HG02852 (cell line): ENCODE measurements at regions not wholly inside any gene's neighbourhood (a gene's known extent, or its start where the extent isn't known, plus 50 kb on each side); places are given as distances from the start of the nearest gene placed in this dataset.
"Not testable (repeated sequence)": the region's sequence is repeated elsewhere in the genome, so short reads cannot be mapped to it uniquely, and the experiment has no call there.

ENCODE experiments used
- ATAC-seq: cut with Tn5 transposase; IDR thresholded peaks from one replicate; pipeline ENCODE4 v1.9.1; 2021; ENCODE audit warnings: mild to moderate bottlenecking, moderate library complexity; ENCODE audit not compliant: unreplicated experiment

DNA sequence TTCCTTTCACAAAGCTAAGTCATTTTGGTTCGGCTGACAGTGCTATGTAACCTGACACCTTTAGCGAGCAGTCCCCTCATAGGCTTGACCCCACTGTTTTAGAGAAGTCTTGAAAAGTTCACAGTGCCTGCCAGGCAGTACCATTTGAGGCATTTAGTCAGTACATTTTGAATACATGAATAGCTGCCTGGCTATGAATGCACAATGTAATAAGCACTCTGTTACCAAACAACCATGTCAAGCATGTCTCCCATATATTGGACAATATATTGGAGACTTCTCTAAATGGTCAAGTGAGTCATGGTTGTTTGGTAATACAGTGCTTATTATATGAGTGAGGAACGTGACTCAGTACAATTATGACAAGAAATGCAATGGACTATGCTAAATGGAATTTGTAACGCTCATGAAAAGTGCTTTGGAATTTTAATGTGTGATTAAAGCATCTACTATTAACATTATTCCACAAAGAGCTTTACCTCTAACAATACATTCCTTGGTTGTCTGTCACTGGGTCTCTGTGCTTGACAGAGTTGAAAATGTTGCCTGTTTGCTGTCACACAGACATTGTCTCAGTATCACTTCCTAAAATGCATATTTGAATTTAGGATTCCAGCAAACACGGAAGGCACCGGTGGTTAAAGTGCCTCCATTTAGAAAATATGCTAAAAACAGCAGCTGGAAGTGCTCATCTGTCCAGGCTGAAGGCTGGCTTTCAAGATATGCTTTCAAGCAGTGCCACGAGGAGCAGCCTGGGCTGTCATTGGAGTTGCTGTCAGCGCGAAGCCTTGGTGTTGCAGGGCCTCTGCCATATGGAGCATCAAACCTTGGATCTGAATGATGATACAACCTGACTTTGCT is 458.6 kb downstream of the FBXO15 start:
- ATAC-seq = peak; percentile 85

DNA sequence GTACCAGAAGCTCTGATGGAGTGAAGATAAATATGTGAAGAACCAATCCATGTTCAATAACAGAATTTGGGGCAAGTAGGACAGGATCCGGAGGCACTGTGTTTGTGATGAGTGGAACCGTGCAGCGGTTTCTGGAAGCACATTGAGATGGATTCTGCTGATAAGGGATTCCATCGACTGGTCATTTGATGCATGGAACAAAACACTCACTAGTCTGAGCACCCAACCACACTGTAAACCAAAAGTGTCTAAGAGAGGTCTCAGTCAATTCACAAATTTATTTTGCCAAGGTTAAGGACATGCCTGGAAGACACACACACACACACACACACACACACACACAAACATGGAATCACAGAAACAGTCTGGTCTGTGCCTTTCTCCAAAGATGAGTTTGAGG is 459.5 kb downstream of the FBXO15 start:
- ATAC-seq = no peak

DNA sequence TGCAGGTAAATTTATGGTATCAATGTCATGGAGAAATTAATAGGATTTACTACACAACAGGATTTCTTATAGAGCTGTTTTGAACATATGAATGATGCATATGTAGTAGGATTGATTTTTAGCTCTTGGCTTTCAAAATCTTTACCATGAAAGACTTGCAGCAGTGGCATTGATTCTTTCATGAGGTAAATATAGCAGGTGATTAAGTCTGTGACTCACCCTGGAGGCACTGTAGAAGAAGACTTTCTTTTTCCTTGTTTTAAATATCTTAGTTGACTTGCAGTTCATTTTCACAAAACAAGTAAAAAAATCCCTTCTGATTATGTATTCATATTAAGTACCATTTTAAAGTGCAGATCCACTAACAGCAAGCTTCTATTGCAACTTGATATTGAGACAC is 463.0 kb downstream of the FBXO15 start:
- no peak for ATAC-seq

DNA sequence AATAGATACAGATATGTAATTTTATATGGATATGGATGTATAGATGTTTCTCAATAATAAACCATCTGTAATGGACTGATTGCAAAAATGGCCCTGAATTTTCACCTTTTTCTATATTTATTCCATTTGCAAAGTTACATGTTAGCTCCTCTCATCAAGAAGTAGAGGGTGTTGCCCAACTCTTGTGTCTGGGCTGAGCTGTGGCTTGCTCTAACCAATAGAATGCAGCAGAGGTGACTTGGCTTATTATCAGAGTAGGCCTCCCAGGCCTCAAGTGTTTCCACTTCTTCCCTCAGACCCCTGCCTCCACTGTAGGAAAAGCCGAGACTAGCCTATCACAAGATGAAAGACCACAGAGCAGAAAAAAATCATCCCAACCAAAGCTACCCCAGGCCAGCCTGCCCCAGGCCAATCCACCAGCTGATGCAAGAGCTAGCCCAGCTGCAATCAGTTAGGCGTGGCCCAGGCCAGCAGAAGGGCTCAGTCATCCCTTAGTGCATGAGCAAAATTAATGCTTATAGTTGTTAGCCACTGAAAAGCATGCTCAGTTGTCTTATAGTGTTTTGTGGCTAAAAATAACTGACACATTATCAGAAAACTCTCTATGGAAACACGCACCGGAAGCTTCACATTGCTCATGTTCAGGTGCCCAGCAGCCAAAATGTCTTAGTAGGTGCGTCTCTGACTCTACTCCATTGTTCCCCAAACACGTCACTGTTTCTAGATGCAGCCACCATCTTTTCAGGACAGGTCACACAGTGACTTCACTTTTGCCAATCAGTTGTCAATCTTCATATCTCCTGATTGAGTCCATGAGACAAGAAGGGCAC is 464.0 kb downstream of the FBXO15 start:
- no peak for ATAC-seq

DNA sequence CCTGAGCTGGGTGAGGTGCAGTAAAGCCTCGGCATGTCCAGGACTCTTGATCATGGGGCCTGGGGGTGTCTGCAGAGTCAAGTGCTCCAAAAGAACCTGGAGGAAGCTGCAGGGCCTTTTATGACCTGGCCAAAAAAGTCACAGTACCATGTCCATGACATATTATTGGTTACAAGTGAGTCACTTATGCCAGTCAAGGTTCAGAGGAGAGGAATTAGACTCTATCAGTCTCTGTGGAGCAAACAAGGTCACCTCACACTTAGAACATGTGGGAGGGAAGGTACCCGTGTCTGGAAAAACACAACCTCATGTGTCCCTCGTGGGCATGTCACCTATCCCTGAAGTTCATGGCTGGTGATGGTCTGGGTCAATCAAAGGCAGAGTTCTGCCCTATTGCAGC is 465.7 kb downstream of the FBXO15 start:
- ATAC-seq = no peak

DNA sequence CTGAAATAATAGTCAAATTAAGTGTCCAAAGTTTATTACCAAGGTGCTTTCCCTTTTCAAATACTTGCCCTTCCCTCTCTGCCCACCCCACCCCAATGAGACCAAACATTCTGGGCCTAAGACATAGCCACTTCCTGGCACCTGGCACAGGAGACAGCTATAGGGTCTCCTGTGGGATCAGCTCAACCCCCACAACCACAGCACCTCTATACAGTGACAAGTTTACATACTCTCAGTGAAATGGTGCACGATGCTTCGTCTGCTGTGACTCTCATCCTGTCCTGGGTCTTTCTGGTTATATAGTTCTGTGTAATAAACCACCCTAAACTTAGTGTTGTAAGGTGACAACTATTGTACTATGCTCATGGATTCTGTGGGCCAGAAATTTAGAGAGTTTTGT is 466.2 kb downstream of the FBXO15 start:
- no peak for ATAC-seq

DNA sequence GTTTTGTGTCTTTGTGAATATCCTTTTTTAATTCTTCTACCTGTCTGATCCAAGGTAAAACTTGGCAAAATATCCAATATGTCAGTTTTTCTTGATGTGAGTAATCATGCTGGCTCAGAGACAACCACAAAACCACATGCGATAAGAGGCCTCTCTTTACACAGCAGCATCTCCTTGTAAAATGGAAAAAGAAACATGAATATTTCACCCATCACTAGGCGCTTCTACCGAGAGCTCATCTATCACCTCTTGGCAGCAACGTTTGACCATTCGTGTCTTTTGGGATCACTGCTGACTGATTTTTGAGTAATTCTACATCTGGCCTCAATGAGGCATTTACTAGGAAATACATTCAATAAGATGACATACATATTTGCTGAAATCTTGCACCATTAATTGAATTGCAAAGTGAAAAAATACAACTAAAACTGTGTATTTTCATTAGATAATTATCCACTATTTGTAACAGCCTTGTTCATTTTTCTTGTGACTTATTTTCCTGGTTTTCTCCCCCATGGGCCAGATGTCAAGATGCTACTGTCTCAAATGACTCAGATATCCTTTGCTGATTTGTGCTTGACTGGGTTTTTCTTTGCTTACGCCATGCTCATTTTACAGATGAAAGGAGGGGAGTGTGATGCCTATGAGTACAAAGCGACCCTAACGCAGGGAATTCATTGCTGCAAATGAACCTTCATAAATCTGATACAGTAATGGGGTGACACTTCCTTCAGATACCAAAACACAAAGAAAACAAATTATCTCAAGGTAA is 467.5 kb downstream of the FBXO15 start:
- ATAC-seq = peak; percentile 45

DNA sequence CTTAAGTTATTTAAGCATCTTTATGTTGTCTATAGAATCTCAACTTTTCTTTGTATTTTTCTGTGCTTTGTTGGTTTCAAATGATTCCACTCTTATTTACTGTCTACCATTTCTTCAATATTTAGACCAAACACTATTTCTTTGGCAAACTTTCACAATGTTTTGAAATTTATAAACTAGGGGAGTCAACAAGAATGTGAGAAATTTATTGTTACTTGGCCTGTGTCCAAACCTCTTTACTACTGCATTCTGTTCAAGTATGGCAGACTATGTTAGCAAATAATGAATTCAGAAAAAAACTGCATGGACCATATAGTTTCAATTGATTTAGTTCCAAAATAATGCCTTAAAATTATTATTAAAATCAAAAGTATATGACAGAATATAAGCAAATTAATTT is 470.2 kb downstream of the FBXO15 start:
- no peak for ATAC-seq

DNA sequence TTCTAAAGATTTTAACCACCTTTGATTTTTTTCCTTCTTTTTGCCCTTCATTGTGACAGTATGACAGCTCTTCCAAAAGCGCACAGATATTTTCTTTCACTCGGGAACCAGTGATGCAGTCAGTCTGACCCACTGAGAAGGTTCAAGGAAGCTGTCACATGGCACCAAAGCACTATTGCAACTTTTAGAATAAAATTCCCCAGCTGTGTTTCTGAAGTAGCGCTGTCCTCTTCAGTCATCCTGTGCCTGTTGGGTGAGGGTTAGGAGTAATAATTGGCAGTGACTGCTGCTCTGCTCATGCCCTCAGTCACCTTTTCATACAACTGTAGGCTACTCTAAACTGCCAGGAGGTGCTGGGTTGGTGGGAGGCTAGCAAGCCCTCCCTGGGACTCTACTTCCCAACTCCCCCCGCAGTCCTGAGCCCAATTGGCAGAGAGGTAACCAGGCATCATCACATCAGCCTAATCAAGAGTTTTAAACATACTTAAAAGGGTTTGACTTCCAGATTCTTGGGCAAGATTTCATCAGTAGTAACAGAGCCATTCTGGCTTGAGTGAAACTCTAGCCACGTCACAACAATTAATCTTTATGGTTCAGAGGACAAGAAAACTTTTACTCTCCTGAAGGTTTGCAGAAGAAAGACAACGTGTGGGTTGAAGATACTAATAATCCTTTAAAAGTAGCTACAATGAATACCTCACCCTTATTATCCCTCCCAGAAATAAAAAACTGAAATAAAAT is 473.3 kb downstream of the FBXO15 start:
- ATAC-seq = no peak

DNA sequence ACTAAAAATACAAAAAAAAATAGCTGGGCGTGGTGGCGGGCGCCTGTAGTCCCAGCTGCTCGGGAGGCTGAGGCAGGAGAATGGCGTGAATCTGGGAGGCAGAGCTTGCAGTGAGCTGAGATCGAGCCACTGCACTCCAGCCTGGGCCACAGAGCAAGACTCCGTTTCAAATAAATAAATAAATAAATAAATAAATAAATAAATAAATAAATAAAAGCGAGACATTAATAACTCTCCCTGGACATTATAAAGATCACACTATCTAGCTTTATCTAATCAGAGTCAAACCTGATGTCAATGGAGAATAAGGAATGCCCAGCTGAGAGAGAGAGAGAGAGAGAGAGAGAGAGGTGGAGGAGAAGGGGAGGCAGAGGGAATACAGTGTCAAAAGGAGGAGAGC is 476.2 kb downstream of the FBXO15 start:
- ATAC-seq = not testable (repeated sequence)

DNA sequence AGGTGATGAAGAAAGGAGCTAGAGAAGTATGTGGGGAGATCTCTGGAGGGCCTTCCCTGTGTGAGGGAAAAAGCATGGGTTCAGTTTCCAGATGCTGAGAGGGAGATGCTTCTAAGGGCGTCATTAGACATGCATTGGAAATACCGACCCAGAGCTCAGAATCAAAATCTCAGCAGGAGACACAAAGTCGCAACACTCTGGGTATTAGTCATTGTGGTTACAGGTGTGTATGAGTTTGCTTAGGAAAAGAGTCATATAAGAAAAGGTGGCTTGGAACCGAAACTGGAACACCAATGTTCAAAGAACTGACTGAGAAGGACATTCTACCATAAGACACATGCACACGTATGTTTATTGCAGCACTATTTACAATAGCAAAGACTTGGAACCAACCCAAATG is 477.1 kb downstream of the FBXO15 start:
- peak; percentile 91 for ATAC-seq

DNA sequence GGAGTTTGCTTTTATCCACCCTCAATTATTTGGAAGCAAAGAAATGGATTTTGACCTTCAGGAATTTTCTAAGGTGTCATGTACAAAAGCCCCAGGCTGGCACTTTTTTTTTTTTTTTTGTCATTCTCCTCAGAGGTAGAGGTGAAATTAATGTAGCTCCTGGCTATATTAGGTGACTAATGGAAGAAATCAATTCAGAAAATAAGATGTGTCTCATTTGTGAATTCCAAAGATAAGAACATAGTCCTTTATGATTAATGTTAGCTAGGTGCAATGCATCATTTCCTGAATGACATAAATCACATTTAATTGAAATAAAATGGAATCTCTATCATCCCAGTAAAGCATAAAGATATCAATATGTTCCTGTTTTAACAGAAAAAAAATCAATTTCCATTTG is 477.6 kb downstream of the FBXO15 start:
- ATAC-seq = no peak

DNA sequence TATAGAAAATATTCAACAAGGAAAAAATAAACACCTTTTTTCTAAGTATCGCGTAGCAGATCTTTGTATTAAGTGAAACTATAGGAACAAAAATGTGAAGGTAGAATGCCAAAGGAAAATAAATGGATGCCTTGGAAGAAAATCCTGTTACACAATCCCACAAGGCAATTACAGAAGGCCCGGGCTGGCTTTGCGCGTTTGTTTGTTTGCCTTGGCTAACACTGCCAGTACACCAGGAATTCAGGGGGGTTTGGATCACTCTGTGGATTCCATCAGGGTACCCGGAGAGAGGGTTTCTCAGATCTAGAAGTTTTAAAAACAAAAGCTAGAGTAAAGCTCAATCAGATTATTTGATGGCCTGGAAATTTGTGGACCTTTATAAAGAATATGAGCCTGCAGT is 478.3 kb downstream of the FBXO15 start:
- ATAC-seq = no peak

DNA sequence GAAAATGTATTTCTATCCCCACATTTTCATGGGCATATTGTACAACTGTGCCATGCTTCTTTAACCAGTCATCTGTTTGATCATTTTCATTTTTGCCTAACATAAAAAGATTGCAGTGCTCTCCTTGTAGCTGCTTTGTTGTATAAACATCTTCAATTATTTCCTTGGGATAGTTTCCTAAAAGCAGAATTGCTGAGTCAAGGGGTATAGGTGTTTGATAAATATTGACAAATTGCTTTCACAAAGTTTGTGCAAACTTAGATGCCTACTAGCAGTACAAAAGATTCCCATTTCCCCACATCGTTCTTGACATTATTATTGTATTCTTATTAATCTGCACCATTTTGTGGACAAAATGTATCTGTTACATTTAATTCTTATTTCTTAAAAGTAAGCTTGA is 479.6 kb downstream of the FBXO15 start:
- ATAC-seq = no peak

DNA sequence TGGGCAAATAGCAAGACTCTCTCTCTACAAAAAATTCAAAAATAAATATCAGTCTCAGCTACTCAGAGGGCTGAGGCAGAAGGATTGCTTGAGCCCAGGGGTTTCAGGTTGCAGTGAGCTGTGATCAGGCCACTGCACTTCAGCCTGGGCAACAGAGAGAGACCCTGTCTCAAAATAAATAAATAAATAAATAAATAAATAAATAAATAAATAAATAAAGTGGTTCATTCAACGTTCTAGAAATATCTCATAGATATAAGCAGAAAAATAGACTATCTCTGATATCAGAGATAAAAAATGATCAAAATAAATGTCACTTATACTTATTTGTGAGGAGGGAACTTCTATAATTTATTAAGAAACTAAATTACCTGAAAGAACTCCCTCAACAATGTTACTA is 480.9 kb downstream of the FBXO15 start:
- no peak for ATAC-seq

DNA sequence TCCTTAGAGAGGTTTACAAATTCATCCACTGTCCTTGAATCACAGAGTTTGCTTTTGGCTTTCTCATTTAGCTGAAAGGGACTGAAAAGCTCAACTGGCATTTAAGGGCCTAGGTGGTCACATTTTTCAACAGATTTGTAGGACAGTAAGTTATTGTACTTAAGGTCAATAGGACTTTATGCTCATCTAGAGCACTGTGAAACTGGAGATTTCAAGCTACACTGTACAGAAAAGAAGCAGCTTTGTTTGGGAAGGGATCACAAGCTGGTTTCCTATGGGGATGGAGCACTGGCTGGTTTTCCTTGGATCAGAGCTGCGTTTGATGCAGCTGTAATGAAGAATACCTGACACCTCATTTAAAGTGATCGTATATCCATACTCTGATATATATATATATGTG is 482.7 kb downstream of the FBXO15 start:
- ATAC-seq = no peak

DNA sequence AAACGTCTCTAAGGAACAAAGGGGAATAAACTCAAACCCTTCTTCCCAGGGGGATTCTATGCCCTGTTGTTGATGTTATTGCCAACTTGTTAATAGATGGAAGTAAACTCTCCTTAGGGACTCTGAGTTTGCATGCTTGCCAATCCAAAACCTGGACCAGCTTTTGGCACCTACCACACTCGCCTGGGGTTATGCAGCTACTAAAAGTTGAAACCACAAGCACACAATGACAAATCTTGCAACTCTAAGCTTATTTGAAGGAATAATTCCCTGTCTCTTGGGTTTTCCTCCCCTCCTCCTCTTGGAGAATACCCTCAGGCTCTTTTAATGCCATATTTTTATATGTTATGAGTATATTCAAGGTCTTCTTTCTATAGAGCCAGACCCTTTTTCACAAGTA is 484.1 kb downstream of the FBXO15 start:
- ATAC-seq = no peak

DNA sequence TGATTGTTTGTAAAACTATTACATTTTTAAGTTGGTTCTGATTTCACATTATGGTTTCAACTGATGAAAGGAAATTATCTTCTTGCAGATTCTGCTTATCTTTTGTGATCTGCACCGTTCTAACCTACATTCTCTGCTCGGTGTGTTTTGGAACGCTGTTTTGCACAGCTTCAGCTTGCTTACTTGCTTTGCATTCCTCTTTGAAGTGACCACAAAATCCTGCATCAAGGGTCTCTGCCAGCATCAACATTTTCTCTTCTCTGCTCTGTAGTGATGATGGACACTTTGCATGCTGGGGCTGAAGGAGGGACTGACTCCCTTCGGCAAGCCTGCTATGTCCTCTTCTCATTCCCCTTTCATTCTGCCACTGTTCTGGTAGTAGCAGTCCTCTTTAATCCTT is 485.2 kb downstream of the FBXO15 start:
- ATAC-seq = no peak

DNA sequence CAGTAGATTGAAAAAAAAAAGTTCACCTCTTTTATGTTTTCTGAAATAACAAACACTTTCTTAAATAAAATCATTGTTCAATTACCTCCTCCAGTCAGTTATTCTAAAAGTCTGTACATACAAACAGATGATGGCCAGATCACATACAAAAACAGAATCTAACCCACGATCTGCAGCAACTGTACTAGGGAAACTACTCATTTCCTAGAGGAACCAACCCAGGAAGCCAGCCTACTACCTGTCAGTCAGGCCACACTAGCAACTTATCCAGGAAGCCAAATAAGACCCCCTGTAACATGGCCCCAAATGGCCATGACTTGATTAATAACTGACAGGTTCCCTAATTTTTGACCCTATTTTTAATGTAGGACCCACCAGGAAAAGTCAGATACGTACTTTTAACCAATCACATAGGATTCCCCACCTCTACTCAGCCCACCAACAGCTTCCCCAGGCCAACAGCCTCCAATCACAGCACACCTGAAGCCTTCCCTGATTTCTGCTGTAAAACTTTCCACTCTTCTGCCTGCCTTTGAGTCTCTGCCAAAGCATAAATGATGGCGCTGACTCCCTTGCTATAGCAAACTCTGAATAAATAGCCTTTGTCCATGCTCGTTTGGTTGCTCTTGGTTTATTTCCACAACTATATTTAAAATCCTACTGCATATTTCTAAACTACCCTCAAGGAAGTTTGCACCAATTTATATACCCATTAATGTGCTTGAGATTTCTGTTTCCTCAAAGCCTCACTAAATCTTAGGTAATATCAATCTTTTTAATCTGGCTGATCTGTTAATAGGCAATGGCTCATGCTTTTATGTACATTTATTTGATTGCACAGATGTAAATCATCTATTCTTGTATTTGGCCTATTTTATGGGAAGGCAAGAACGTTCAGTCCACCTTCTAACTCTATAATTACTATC is 486.4 kb downstream of the FBXO15 start:
- ATAC-seq = no peak

DNA sequence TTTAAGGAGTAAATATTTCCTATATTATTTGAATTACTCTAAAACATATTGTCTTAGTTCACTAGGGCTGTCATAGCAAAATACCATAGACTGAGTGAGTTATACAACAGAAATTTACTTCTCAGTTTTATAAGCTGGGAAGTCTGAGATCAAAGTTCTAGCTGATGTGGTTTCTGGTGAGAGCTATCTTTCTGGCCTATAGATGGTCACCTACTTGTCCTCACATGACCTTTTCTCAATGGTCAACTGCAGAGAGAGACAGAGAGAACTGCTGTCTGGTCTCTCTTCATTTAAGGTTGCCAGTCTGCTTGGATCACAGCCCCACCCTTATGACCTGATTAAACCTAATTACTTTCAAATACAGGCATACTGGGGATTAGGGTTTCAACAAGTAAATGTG is 490.9 kb downstream of the FBXO15 start:
- no peak for ATAC-seq
